NT2/D1 (cell line): ENCODE measurements at regions not wholly inside any gene's neighbourhood (a gene's known extent, or its start where the extent isn't known, plus 50 kb on each side); places are given as distances from the start of the nearest gene placed in this dataset.

Experiments used
- SUZ12 ChIP-seq: IDR thresholded peaks from 2 replicates; pipeline ENCODE4 v1.6.1; 2011; ENCODE audit not compliant: insufficient read length, insufficient read depth; ENCODE audit errors: extremely low read depth
- YY1 ChIP-seq: IDR thresholded peaks from 2 replicates; pipeline ENCODE4 v1.6.1; 2011; ENCODE audit not compliant: insufficient read length, insufficient read depth
- ZNF274 ChIP-seq: IDR thresholded peaks from 2 replicates; pipeline ENCODE4 v1.6.1; 2011; ENCODE audit warnings: mild to moderate bottlenecking, low read depth, low read length

DNA sequence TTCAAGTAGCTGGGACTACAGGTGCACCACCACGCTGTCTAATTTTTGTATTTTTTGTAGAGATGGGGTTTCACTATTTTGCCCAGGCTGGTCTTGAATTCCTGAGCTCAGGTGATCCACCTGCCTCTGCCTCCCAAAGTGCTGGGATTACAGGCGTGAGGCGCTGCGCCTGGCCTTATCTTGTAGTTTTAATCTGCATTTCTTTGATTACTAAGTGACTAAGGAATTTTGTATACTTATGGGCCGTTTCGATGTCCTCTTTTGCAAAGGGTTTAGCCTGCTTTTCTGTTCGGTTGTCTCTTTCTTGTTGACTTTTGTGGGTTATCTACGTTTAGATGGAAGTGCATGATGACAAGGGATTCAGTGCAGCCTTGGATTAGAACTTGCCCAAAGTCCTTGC lies 500.6 kb downstream of the QKI start:
- TF ChIP-seq ZNF274 (no peak), YY1 (no peak), SUZ12 (no peak)
